SIG-M5 (cell line): ENCODE measurements at regions not wholly inside any gene's neighbourhood (a gene's known extent, or its start where the extent isn't known, plus 50 kb on each side); places are given as distances from the start of the nearest gene placed in this dataset.
"Not testable (repeated sequence)": the region's sequence is repeated elsewhere in the genome, so short reads cannot be mapped to it uniquely, and the experiment has no call there.

ENCODE experiments used
- DNase-seq: peaks from one replicate; lab custom pipeline; 2025; lab: John Stamatoyannopoulos, UW

- not testable (repeated sequence) for DNase-seq
Measured at GRCh38 chr1:121006826-121007225, 117.3 kb downstream of the PPIAL4A start.

GRCh38 chr1:121007755-121008154 lies 118.2 kb downstream of the PPIAL4A start:
- DNase-seq: not testable (repeated sequence)

GRCh38 chr1:121008512-121009215 lies 119.1 kb downstream of the PPIAL4A start:
- not testable (repeated sequence) for DNase-seq

DNA sequence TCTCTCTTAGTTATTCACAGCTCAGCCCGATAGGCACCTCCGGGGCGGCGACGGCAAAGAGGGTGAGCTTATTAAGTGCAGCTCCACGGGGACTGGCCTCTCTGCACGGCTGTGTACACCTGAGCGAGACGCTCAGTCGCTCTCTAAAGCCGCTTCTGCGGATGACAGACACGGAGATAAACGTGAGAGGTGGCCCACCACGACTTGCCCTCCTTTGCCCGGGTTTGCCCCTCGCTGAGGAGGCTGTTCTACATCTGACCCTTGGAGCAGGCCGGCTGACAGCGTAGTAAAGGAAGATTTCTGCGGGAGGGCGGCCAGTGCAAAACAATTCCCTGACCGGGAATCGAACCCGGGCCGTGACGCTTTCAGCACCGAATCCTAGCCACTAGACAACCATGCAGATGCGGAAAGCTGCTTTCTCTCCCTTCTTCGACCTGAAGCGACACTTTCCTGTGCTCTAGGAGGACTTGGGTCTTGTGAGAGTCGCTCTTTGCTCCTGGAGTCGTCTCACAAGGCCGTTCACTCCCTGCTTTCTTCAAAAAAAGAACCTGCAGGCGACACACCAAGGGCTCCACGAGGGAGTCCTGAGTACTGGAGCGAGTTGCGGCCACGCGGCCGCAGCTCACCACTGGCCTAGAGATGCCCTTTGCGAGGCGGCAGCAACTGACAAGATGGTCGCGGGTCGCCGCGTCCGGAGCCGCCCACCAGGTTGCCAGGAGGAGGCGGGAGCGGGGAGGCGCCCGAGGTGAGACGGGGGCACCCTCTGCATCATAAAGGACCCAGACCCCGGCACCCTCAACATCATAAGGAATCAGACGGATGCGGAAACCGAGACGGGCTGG lies 119.9 kb downstream of the PPIAL4A start:
- not testable (repeated sequence) for DNase-seq

- not testable (repeated sequence) for DNase-seq
Measured at GRCh38 chr1:121010141-121010540, 120.6 kb downstream of the PPIAL4A start.

- DNase-seq: not testable (repeated sequence)
Measured at GRCh38 chr1:121013181-121013580, 123.6 kb downstream of the PPIAL4A start.

GRCh38 chr1:121016182-121017028 lies 126.8 kb downstream of the PPIAL4A start:
- not testable (repeated sequence) for DNase-seq

- DNase-seq: not testable (repeated sequence)
Measured at GRCh38 chr1:121019715-121020349, 130.3 kb downstream of the PPIAL4A start.

DNA sequence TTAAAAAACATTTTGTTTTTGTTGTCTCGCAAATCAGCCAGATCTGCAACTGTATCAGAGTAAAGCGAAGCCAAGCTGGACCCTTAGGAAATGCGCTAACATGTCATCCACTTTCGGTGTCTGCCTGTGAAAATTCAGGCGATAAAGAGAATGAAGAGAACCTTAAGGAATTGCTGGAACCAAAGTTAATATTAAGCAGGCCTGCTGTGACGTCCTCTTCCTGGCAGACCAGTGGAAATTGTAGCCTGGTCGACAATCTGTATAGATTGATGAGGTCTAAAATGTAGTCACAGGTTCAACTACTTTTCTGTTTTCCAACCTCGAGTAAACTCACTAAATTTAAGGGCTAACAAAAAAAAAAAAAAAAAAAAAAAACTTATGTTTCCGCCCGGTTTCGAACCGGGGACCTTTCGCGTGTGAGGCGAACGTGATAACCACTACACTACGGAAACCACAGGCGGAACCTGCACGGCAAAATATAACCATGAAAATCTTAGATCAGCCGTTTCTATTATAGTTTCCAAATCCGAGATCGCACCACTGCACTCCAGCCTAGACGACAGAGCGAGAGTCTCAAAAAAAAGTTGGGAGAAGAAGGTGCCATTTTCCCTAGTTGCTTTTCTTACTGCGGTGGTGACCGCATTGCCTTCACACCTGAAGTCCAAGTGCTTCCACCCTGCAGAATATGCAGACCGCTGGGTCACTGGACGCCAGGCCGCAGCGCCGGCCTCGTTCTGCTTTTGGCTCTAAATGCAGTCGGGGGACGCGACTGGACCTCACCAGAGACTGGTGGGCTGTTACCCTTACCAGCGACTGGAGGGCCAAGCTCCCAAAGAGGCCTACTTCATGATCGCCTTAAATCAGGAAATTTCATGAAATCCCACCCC lies 131.0 kb downstream of the PPIAL4A start:
- DNase-seq: not testable (repeated sequence)

GRCh38 chr1:121021716-121022115 lies 132.1 kb downstream of the PPIAL4A start:
- DNase-seq: not testable (repeated sequence)

GRCh38 chr1:121032878-121033494 lies 143.4 kb downstream of the PPIAL4A start:
- DNase-seq: not testable (repeated sequence)

DNA sequence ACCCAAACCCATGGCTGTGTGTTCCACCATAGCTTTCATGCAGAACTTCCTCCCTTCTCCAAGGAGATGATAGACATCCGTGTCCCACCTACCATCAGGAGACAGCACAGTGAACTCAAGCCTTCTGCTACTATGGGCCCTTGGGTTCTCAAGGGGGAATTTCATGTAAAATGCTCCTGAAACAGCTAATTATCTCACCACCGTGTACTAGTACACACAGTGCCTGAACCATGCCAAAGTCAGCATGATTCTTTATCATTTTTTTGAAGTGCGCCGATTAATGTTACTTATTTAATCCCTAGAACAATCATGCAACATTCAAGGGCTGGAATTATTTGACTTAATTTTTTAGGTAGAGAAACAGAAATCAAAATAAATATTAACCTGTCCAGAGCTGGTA lies 147.2 kb downstream of the PPIAL4A start:
- DNase-seq: not testable (repeated sequence)

DNA sequence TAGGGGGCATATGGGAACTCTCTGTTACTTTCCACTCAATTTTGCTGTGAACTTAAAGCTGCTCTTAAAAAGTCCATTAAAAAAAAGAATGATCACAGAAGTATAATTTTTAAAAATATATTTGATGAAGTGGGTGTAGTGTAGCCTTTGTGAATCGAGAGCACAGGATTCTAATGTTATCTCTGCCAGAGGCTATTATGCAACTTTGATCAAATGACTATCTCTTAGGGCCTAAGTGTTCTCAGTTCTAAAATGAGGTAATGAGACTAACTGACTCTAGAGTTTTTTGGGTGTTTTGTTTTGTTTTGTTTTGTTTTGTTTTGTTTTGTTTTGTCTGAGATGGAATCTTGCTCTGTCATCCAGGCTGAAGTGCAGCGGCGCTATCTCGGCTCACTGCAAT lies 143.2 kb downstream of the FAM72B start:
- not testable (repeated sequence) for DNase-seq

DNA sequence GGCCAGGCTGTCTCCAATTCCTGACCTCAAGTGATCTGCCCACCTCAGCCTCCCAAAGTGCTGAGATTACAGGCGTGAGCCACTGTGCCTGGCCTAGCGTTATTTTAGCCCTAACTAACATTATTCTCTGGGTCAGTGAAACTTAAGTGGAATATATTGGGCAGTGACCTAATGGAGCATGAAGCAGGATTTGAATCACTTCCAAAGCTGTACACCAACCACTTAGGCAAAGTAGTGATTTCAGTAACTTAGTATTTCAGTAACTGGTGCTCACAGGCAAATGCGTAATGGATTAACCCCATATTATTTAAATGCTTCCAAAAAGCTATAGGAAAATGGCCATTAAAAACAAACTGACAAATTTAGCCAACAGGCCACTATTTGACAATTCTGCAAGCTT lies 142.6 kb downstream of the FAM72B start:
- DNase-seq: not testable (repeated sequence)

DNA sequence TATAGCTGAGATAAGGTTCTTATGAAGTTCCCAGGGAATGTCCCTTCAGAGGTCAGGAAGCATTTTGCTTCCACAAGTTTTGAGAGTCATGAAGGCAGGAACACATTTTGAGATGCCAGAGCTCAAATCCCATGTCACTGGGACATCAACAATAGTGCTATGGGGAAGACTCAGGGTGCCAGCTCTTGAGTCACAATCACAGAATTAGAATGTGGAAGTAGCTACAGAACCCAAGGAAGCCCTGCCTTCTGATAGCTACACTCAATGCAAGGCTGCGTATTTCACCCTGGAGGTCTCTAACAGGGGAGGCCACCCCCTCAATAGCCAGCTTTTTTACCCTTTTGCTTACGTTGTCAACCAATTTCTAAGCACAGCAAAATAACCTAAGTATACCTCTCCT lies 141.3 kb downstream of the FAM72B start:
- DNase-seq: not testable (repeated sequence)

- not testable (repeated sequence) for DNase-seq
Measured at GRCh38 chr1:121048293-121048752, 135.8 kb downstream of the FAM72B start.

GRCh38 chr1:121048769-121049443 lies 135.2 kb downstream of the FAM72B start:
- not testable (repeated sequence) for DNase-seq

- DNase-seq: not testable (repeated sequence)
Measured at GRCh38 chr1:121050097-121050496, 134.0 kb downstream of the FAM72B start.

DNA sequence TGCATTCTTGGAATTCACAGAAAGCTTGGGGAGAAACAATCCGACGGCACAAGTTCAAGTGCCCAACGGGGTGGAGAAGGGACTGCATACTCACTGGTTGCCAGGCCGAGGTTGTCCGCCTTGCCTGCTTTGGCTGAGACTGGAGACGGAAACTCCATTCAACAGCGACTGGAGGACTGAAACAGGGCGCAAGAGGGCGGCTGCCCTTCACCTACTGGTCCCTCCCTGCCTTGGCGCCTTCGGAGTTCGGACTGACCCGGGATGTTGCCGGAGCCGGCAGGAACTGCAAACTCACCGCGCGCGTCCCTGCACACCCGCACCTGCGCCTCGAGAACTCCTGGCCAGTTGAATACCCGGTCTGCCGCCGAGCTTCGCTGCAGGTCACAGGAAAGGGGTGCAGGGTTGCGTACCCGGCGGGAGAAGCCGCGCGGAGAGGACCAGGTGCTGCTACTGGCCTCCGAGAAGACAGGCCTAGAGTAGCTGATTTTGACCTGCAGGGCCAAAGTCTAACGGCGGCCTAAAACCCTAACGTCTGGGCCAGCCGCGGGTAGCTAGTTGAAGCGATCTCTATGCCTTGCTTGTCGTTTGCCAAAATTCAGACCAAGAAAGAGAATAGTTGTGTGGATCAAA lies 132.9 kb downstream of the FAM72B start:
- not testable (repeated sequence) for DNase-seq
